NCI-H2081 treated with DMSO at 0.1 percent for 48 hours (cell line): ENCODE measurements at regions not wholly inside any gene's neighbourhood (a gene's known extent, or its start where the extent isn't known, plus 50 kb on each side); places are given as distances from the start of the nearest gene placed in this dataset.

ENCODE experiments used
- DNase-seq: peaks from one replicate; lab custom pipeline; 2025; lab: John Stamatoyannopoulos, UW

DNA sequence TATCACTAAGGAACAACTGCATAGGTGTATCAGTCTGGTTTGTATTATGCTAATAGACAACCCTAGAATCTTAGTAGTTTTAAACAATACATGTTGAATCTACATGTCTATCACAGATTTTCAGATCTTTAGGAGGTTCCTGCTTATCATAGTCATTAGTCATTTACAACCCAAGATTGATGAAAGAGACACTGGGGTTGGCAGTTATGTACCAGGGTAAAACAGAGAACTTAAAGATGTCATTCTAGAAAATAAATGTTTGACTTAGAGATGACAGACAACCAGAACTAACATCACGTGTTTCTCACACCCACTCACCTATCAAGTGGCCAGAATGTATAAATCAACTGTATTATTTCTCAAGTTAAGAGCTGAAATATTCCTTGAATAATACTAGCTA lies 181.9 kb downstream of the PABPC4L start:
- no peak for DNase-seq

DNA sequence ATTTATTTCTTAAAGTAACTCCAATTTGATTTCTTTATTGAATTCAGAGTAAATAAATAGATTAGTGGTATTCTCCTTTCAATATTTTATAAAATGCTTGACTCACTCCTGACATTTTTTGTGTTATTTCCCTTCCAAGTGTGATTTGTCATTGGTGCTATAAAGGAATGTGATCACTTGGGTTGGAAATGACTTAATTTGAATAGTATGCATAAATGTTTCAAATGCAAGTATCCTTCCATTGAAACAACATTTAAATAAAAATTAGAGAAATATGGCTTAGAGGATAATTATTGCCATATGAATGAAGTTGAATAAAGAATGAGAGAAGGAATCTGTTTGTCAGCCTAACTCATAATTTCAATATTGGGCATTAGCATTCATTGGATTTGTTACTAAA lies 182.7 kb downstream of the PABPC4L start:
- no peak for DNase-seq

DNA sequence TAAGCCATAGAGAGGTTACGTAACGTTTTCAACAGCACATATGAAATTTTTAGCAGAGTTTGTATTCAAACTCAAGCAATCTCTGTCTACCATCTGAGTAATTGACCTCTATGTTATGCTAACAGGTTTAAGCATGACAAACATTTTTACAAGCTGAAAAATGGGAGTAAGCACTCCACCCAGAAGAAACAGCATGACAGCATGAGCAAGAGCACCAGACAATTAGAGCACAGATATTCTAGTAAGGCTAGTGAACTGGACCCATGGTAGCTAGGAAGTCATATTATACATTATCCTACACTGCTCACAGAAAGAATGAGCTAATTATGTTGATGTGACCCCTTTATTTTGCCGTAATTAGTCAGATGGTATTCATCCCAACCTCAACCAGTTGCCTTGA lies 200.5 kb downstream of the PABPC4L start:
- no peak for DNase-seq

DNA sequence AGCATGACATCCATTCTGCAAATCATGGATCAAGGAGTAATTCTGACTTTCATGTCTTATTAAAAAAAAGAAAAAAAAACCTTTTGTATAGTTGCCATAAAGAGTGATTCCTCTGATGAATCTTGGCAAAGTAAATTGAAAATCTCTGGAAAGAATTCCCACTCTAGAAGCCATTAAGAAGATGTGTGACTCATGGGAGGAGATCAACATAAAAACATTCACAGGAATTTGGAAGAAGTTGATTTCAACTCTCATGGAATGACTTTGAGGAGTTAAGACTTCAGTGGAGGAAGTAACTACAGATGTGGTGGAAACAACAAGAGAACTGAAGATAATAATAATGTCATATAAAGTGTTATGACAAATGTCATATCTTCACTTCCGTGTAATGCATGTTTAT lies 204.2 kb downstream of the PABPC4L start:
- DNase-seq: no peak

DNA sequence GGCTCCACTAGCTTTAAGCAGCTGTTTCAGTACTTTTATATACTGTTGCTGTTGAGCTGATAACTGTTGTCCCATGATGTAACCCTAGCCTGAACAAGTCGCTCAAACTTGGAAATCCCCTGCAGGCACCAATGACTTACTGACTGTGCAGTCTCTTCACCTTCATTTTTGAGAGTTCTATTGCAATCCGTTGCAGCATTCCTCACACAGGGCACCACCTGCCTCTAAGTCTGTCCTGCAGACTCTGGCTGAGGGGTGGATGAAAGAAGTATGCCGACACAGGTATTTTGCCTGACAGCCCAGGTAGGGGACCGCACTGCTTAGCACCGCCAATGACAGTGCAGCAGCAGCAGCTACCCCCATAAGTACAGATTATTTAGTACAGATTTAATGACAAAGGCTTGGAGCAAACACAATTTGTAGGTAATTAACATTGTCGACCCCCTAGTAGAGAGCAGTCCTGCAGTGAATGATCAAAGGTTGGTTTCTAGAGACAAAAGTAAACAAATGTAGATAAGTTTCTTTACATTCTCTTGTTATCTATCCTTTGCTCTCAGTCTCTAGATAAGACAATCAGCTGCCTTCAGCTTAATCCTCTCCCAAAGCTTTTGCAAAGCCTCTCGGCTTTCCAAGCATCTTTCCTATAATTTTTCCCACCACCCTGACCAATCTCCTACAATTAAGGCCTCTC lies 205.0 kb downstream of the PABPC4L start:
- DNase-seq: no peak

DNA sequence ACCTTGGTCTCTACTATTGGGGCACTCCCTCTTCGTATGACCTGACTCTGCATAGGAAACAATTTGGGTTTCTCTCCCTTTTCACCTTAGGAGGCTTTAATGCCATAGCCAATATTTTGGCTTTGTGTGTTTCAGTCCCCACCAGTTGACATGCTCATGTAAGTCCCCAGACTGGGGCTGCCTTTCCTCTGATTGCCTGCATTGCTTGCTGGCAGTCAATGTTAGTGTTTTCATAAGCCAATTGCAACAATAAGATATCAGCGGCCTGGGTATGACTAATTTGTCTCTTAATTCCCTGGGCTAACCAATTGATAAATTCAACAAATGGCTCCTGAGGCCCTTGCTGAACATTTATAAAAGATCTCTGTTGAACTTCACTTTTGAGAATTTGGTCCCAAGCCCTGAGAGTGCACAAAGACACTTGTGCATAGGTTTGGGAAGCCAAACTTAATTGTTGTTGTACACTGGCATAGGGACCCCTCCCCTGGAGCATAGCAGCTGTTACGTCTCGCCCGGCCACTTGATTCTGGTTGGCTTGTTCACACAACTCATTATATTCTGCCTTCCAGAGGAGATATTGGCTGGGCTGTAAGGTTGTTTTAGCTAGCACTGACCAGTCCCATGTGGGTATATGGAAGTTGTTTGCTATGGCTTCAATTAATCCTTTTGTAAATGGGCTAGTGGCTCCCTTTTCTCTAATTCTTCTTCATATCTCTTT lies 206.2 kb downstream of the PABPC4L start:
- DNase-seq: no peak

DNA sequence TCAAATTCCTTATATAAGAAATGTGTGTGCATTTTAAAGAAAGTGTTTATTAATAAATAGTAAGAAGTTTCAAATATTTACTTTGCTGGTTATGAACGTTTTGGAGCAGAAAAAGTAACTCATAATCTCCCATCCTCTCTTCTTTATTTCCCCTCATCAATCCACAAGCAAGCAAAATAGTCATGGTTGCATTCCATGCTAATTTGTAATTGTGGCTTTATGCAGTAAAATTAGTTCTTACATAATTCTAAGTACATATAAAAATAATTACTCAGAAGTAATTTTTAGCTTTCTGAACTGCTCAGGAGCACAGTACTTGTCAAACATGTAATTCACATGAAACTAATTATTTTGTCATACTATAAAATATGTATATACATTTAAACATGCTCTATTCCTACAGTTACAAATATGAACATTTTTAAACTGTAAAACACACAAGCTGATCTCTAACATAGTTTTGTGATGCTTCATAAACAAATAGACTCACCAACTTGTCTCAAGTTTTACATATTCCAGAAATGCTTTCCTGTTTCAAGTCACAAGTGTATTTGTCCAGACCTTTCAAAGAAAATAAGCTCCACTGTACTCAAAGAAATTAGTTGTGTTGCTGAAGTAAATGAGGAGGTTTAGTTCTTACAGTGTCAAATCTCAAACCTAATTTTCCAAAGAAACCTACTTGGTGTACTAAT lies 218.9 kb downstream of the PABPC4L start:
- DNase-seq: no peak

DNA sequence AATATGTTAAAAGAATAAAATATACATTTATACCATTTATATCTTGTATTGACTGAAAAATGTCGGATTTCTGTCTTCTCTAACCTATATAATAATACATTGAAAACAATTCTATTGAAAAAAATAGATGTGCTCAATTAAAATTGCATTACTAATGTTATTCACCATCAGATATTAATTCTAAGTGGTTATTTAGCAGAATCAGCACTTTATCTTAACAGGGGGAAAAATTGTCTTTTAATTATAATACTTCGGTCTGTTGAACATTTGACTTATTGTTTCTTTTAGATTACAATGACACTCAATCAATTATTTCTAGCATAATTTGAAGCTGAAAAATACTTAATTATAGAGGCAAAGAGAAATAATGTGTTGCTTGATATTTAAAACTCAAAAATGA lies 220.3 kb downstream of the PABPC4L start:
- DNase-seq: no peak

DNA sequence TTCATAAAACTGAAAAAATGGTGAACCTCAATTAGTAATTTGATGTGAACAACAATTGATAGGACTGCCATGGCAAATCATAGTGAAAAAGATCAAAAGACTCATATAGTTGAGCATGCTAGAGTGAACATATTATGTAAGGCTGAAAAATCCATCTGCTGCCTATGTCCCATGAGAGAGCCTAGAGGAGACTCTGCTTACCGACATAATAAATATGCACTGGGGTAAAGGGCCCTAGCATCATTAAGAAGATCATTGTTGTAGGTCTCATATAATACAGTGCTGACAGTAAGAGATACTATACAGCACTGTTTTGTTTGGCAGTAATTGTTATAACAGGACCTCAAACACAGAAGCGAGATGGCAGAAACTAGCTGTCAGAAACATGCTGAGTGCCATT lies 229.0 kb downstream of the PABPC4L start:
- DNase-seq: no peak

DNA sequence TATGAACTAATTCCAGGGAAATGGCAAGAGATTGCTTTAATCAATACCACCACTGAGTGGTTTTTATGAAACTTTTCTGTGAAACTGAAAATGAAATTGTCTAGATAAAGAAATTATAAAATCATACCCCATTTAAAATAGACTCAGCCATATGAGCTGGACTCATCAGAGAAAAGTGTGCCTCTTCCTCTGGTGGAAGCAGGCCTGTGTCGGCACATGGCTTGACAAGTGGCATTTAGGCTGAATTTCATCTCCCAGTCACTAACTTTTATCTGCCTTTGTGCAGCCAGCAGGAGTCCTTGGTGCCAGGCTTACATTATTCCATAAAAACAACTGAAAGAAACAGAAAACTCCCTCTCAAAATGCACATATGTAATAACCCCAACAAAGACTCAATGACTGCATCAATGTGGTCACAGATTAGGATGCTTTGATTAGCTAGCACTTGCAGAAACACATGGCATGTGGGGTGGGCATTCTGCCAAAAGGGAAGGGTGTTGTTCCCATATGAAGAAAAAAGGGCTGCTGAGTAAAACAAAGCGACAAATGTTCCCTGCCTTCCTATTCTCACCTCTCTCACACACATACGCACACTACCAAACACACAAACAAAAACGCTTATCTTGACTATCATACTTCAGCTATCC lies 232.3 kb downstream of the PABPC4L start:
- no peak for DNase-seq

DNA sequence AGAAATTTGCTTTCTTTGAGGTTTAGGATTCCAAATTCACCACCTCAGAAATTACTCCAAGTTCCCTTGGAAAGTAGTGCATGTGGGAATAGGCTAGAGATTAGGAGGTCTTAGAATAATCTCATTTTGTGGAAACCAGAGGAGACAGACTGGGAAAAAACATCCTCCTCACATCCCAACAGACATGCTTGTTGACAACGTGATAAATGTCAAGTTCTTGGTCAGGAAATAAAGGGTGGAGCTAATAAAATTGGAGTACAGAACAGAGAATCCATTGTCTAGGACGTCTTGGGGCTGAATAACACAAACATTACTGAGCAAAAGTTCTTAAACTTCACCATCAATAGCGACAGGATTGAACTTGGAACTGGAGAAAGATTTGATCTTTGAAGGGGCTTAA lies 233.4 kb downstream of the PABPC4L start:
- DNase-seq: no peak

DNA sequence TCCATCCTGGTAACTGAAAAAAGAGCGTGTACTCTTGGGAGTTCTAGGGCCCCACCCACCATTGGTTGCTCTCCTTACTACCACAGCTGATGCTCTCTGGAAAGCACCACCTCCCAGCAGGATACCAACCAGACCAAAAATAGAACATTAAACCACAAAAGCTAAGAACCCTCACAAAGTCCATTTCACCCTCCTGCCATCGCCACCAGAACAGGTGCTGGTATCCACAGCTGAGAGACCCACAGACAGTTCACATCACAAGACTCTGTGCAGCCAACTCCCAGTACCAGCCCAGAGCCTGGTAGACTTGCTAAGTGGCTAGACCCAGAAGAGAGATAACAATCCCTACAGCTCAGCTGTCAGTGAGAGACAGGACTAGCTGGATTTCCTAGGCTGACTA lies 240.6 kb downstream of the PABPC4L start:
- no peak for DNase-seq

DNA sequence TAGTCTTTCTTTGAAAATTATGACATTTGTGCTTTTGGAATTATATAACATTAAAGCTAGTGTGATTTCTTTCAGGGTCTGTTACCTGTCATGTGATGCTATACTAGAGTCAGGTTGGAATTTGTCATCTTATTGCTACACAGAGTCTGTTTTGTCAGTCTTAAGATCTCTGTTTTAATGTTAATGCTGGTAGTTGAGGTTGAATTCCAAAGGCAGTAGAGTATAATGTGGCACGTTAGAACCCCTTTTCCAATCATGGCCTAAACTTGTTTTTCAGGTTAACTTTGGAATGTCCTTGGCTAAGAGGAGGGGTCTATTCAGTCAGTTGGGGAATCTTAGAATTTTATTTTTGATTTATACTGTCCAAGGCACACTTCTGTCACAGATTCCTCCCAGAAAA lies 258.5 kb downstream of the PABPC4L start:
- DNase-seq: no peak

DNA sequence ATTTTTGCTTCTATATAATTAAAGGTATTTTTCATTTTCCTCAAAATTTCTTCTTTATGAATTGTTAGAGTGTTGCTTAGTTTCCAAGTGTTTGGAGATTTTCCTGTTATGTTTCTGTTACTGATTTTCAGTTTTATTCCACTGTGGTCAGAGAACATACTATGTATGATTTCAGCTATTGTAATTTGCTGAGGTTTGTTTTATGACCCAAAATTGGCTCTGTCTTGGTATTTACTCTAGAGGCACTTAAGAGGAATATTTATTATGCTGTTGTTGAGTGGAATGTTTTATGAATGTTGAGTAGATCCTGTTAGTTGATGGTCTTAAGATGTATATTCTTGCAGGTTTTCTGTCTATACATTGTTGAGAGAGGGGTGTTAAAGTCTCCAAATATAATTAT lies 263.5 kb downstream of the PABPC4L start:
- DNase-seq: no peak

DNA sequence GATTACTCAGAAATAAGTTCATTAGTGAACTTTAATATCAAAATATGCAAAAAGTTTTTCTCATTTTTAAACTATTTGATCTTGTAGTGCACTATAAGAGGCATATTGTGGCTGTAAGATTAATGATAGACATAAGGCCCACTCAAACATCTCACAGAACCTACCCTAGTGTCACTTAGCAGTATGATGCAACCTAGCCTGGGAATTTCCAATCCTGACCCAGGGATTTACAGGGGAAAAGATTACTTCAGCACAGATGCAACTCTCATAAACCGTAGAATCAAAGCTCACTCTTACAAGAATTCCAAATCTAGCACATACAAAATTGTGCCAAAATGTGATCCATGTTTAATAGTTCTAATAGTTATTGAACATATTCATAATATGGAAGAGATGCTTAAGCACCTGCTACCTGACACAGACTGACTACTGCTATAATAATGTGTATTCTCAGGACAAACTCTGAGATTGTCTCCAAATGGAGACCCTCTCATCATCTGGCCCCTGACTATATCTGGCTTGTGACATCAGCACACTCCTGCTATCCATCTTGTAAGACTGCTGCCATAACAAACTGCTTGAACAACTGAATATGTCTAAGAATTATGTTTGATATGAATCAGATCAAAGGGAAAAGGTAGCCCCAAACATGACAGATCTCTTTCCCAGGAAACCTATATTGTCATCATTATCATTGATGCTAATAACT lies 271.9 kb downstream of the PABPC4L start:
- DNase-seq: no peak

DNA sequence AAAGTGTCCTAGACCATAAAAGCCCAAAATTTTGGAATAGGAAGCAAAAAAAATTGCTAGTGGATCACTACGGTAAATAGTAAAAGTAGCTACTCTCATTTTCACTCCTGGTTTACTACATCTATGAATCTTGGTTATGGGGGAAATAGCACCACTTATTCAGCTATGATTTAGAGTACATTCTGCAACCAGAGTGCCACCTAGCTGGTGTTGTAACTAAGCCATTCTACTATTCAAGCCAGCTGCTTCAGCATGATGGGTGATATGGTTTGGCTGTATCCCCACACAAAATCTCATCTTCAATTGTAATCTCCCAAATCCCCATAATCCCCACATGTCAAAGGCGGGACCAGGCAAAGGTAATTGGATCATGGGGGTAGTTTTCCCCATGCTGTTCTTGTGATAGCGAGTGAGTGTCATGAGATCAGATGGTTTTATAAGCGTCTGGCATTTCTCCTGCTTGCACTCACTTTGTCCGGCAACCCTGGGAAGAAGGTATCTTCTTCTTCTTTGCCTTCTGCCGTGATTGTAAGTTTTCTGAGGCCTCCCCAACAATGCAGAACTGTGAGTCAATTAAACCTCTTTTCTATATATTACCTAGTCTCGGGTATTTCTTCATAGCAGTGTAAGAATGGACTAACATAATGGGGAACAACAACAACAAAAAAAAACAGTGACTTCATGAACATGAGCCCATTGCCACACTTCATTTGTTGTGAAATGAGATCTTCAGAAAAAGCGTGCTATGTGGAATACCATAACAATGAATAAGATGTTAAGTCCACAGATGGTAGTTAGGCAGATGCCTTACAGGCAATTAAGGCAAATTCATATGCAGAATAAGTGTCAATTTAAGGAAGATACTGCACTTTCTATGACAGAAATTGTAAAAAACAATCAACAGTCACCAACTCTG lies 280.1 kb downstream of the PABPC4L start:
- DNase-seq: no peak

DNA sequence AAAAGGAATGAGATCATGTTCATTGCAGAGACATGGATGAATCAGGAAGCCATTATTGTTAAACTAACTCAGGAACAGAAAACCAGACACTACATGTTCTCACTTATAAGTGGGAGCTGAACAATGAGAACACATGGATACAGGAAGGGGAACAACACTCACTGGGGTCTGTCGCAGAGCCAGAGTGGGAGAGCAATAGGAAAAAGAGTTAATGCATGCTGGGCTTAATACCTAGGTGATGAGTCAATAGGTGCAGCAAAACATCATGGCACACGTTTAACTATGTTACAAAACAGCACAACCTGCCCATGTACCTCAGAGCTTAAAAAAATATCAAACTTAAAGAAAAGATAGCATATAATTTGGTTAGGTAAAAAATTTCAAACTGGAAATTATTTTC lies 281.4 kb downstream of the PABPC4L start:
- DNase-seq: no peak

DNA sequence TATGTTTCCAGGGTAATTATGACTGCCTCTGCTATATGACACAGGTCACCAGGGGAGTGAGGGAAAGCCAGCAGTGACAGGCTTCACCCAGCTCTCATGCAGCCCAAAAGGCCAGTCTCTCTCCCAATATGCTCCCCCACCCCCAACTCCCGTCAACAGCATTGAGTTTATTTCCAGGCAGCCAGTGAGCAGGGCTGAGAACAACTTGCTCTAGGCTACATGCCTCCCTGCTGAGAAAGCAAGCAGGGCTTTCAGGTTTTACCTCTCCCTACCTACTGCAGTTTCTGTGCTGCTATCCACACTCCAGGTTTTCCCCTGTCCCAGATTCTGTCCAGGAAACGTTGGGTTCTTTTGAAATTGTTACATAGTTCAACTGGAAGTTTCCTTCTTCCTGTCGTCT lies 291.4 kb downstream of the PABPC4L start:
- DNase-seq: no peak

DNA sequence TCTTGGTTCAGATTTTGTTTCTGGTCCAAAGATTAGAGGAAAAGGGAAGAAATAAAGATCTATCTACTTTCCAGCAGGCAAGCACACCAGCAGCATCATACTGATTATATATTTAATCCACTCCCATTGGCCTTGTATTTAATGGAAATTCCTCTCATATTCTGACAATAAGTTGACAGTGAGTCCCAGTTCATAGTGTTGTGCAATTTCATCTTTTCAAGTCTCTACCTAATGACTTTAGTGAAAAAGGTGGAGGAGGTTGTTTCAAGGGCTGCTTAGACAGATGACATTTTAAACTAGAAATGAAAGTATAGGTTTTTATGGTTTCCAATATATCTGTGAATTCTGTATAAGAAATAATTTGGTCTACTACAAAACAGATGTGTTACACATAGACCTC lies 298.6 kb downstream of the PABPC4L start:
- DNase-seq: no peak

DNA sequence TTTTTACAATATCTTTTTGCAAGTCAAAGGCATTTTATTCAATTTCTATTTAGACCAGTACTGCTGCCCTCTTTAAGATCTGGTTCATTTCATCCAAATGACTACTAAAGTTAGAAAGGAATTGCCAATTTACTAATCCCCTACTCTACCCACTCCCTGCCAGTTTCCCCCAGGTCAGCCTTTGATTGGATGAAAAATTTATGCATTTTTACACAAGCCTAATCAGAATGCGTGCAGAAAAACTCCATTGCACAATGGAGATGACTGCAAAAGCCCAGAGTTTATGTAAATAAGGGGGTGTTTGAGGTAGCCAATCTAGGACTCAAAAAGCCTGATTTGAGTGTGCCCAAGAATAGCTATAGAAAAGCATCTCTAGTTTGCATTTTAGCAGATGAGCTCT lies 310.6 kb downstream of the PABPC4L start:
- DNase-seq: no peak

DNA sequence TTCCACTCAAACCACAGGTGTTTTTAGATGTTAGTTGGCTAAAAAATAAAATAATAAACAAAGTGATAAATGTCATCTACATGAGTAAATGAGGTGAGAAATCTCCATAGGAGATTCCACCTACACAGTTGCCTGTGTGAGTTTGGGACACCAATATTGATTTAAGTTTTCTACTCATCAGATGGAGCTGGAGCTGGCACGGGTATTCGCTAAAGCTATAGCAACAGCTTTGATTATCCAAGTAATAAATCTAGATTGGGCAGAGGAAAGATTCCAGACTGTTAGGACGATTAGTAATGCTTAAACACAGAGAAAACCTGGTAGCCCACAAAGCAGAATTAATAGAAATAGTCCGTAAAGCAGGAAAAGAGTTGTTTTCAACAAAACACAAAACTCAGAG lies 313.9 kb downstream of the PABPC4L start:
- no peak for DNase-seq
